Activated CD8-positive, alpha-beta T cell treated with anti-CD3 and anti-CD28 coated beads, Interleukin-2, amount 10 ng/mL, durations not matched to agents 7 days and 5 days (primary cell): ENCODE measurements at regions not wholly inside any gene's neighbourhood (a gene's known extent, or its start where the extent isn't known, plus 50 kb on each side); places are given as distances from the start of the nearest gene placed in this dataset.

Source experiments
- ATAC-seq: fragments of 150-1000 bp; cut with Tn5 transposase; one replicate; pipeline ENCODE4 v1.10.0; 2021; ENCODE audit warnings: moderate library complexity
- CTCF ChIA-PET: fragments of 350-600 bp; sonication (Branson Sonifier 250); formaldehyde crosslinking; loops from one replicate; lab custom pipeline; 2021; ENCODE audit warnings: antibody characterized with exemption; lab: Charles Lee
- POLR2A ChIA-PET: fragments of 350-600 bp; sonication (Branson Sonifier 250); formaldehyde crosslinking; loops from one replicate; lab custom pipeline; 2021; ENCODE audit warnings: antibody characterized with exemption; lab: Charles Lee
- DNase-seq: peaks from one replicate; pipeline ENCODE4 v3.0.0-alpha.2; 2020
- H3K27ac Mint-ChIP-seq: one replicate; pipeline ENCODE4 v1.8.0; 2021; ENCODE audit warnings: mild to moderate bottlenecking, mixed read lengths
- H3K27me3 Mint-ChIP-seq: one replicate; pipeline ENCODE4 v1.8.0; 2021; ENCODE audit warnings: low read depth, mixed read lengths
- H3K36me3 Mint-ChIP-seq: one replicate; pipeline ENCODE4 v1.8.0; 2021; ENCODE audit warnings: low read depth, mixed read lengths
- H3K4me1 Mint-ChIP-seq: one replicate; pipeline ENCODE4 v1.8.0; 2021; ENCODE audit warnings: low read depth, mixed read lengths
- H3K4me3 Mint-ChIP-seq: one replicate; pipeline ENCODE4 v1.8.0; 2021; ENCODE audit warnings: mild to moderate bottlenecking, mixed read lengths
- H3K9me3 Mint-ChIP-seq: one replicate; pipeline ENCODE4 v1.8.0; 2022; ENCODE audit warnings: mixed read lengths; ENCODE audit not compliant: insufficient read depth

DNA sequence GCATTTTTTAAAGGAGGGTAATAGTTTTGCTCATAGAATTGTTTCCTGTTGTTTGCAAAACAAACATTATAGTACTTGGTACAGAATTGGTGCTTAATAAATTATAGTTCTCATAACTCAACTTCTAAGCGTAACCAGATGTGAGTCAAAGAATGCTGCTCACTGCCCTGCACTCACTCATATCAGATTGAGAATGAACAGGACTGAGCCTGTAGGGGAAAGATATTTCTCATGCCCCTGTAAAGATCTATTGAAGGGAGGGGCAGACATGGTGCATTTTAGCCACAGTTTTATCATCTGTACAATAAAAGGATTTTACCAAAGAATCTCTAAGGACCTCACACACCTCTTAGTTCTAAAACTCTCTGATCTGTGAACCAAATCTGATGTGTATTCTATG lies 358.5 kb downstream of the SEC16B start:
- Mint-ChIP-seq H3K9me3 (no peaks in the 10 kb centered on the region), H3K4me3 (no peak overlapping the region), H3K27ac (no peak overlapping the region), H3K27me3 (no peaks in the 10 kb centered on the region), H3K4me1 (no peaks in the 10 kb centered on the region), H3K36me3 (no peaks in the 10 kb centered on the region)
- DNase-seq (no peak), ATAC-seq (no peak)
- ChIA-PET CTCF (no interaction called here), POLR2A (no interaction called here)

DNA sequence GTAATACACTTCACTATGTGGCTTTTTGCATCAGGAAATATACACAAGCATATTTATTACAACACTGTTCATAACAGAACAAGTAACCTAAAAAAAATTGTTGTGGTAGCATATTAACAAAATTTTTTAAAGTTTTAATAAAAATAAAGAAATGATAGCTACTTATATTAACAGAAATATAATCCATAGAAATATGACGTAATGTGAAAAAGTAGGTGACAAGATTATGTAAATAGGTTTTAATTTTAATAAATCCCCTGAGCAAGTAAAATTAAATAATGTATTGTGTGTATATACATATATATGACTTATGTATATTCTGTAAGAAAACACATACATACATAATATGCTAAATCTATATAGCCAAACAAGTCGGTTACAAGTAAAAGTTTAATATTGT lies 359.9 kb downstream of the SEC16B start:
- no peaks in the 10 kb centered on the region for H3K4me1 Mint-ChIP-seq
- CTCF ChIA-PET: no interaction called here
- POLR2A ChIA-PET: no interaction called here
- H3K4me3 Mint-ChIP-seq: no peak overlapping the region
- no peak overlapping the region for H3K27ac Mint-ChIP-seq
- no peaks in the 10 kb centered on the region for H3K27me3 Mint-ChIP-seq
- DNase-seq (no peak), ATAC-seq (no peak)
- H3K36me3 Mint-ChIP-seq: no peaks in the 10 kb centered on the region
- no peaks in the 10 kb centered on the region for H3K9me3 Mint-ChIP-seq

DNA sequence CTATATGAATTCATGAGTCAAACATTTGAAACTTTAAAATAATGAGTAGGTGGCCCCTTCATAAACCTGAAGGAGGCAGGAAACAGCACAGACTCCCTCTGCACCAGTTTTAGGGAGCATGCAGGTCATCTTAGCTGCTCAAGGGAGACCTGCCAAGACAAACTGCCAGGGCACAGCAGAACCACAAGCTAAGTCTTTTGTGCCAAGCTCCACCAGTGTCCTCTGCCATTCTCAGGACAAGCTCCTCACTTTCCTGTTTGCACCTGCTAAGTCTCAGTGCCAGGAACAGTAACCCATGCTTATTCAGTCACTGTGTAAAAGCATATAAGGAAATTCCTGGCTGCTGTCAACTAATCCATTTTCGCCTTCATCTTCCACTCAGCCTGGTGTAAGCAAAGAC lies 368.9 kb downstream of the SEC16B start:
- ChIA-PET CTCF (no interaction called here), POLR2A (no interaction called here)
- no peak for ATAC-seq
- no peak for DNase-seq
- H3K36me3 Mint-ChIP-seq: no peaks in the 10 kb centered on the region
- H3K9me3 Mint-ChIP-seq: peaks cover 7% of the 10 kb centered on the region
- no peaks in the 10 kb centered on the region for H3K4me1 Mint-ChIP-seq
- no peak overlapping the region for H3K27ac Mint-ChIP-seq
- no peaks in the 10 kb centered on the region for H3K27me3 Mint-ChIP-seq
- no peak overlapping the region for H3K4me3 Mint-ChIP-seq

DNA sequence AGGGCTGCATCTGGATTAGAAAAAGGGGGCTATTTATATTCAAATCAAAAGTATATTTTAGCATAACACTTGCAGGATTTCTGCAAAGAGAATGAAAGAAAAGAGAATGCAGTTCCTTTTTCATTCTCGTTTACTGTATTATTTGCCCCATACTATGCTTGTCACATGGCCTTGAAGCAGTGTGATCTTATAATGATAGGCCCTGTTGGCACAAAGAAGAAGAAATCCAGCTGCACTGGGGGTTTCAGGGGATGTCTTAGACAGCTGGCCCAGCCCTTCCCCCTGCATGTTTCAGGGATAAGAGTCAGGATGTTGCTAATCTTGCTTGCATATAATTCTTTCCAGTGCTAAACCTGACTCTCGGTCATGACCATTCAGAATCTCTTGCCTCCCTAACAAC lies 369.5 kb downstream of the SEC16B start:
- Mint-ChIP-seq H3K36me3 (no peaks in the 10 kb centered on the region), H3K27ac (no peak overlapping the region), H3K4me3 (no peak overlapping the region), H3K4me1 (no peaks in the 10 kb centered on the region), H3K27me3 (no peaks in the 10 kb centered on the region), H3K9me3 (peaks cover 7% of the 10 kb centered on the region)
- ATAC-seq (no peak), DNase-seq (no peak)
- ChIA-PET POLR2A (no interaction called here), CTCF (no interaction called here)

DNA sequence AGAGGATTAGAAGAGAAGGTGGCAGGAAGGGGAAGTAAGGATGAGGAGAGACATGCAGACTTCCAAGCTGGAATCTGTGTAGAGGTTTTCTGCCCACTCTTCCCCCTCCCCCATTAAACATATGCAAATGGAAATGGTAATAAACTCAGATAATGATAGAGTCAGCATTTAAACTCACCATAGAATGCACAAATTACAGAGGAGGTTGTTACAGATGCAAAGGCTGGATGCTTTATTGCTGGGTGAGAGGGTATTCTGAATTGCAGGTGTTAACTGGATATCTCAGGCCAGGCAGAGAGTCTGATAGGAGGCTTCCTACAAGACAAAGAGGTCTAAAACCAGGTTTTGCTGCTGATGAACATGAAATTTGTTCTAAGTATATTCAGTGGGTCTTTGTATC lies 372.5 kb downstream of the SEC16B start:
- Mint-ChIP-seq H3K36me3 (no peaks in the 10 kb centered on the region), H3K4me3 (no peak overlapping the region), H3K4me1 (no peaks in the 10 kb centered on the region), H3K27ac (no peak overlapping the region), H3K9me3 (no peaks in the 10 kb centered on the region), H3K27me3 (no peaks in the 10 kb centered on the region)
- CTCF ChIA-PET: no interaction called here
- DNase-seq (no peak), ATAC-seq (no peak)
- POLR2A ChIA-PET: no interaction called here

DNA sequence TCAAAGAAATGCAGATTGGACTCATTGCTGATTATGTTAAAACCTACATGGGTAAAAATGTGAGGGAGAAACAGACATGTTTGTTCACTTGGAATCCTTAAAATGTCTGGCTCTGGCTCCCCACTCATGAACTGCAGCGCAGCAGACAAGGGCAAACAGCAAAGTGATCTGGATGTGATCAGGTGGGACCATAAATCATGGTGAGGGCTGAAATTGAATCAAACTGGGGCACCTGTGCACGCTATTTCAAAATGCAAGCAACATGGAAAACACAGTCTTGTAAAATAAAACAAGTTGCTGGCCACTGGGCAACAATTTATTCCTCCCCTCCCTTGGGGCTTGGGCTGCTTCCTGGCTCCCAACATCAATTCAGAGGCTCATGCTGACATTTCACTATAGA lies 373.4 kb downstream of the SEC16B start:
- no peaks in the 10 kb centered on the region for H3K9me3 Mint-ChIP-seq
- POLR2A ChIA-PET: no interaction called here
- CTCF ChIA-PET: no interaction called here

DNA sequence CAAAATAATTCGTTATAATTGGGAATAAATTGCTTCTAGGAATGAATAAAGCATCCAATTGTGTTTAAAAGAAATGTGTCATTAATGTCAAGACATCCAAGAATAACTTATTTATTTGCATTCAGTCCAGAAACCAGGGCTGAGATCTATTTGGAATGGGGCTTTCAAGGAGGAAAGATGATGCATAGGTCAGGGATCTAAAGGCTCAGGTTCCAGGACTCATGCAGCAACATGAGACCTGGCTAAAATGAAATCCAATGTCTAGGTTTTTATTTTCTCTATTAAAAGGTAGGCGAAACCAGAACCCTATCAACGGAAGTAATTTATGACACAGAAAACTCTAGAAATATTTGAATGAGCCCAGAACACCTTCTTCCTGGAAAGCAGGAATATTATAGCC lies 376.8 kb downstream of the SEC16B start:
- ATAC-seq: no peak
- H3K4me1 Mint-ChIP-seq: no peaks in the 10 kb centered on the region
- POLR2A ChIA-PET: no interaction called here
- no peaks in the 10 kb centered on the region for H3K27me3 Mint-ChIP-seq
- H3K4me3 Mint-ChIP-seq: no peak overlapping the region
- H3K9me3 Mint-ChIP-seq: no peaks in the 10 kb centered on the region
- H3K27ac Mint-ChIP-seq: no peak overlapping the region
- no peaks in the 10 kb centered on the region for H3K36me3 Mint-ChIP-seq
- CTCF ChIA-PET: no interaction called here
- DNase-seq: no peak

More for the DNA sequence above, 373.4 kb downstream of the SEC16B start:
- DNase-seq (no peak), ATAC-seq (no peak)
- Mint-ChIP-seq H3K4me1 (no peaks in the 10 kb centered on the region), H3K36me3 (no peaks in the 10 kb centered on the region), H3K4me3 (no peak overlapping the region), H3K27me3 (no peaks in the 10 kb centered on the region), H3K27ac (no peak overlapping the region)

DNA sequence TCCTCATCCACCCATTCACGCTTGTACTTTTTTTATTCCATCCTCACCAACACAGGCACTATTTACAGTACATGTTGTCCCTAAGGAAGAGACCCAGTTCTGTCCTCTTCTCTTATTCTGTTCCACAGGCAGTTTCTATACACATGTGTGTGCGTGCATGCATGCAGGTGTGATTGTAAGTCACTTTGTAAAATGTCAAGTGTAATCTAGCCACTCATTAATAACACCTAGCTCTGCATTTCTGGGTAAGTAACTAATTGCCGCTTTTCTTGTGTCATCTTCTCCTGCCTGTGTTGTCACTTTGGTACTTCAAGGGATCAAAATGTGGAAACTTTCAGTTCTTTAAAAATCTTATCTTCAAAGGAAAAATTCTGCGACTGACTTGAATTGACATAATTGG lies 377.2 kb downstream of the SEC16B start:
- Mint-ChIP-seq H3K4me3 (no peak overlapping the region), H3K27ac (no peak overlapping the region), H3K9me3 (no peaks in the 10 kb centered on the region), H3K4me1 (no peaks in the 10 kb centered on the region), H3K27me3 (no peaks in the 10 kb centered on the region), H3K36me3 (no peaks in the 10 kb centered on the region)
- ChIA-PET CTCF (no interaction called here), POLR2A (no interaction called here)
- DNase-seq: no peak
- ATAC-seq: no peak

DNA sequence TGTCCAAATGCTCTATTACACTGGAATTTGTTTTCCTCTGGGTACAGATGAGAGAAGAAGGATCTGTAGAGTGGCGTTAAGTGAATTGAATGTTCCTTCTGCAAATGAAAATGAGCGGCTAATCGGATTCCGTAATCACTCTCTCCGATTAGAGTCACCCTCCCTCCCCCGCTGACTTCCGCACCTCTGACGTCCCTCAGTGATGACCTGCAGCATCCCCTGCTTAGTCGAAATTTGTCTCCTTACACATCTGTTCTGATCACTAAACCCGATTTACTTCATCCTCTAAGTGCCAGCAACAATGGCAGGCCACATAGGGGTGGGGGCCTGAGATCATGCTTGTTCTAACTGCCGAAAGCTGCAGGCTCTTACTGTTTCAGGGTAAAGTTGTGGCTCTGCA lies 378.7 kb downstream of the SEC16B start:
- no peak for DNase-seq
- H3K9me3 Mint-ChIP-seq: no peaks in the 10 kb centered on the region
- H3K27ac Mint-ChIP-seq: no peak overlapping the region
- H3K27me3 Mint-ChIP-seq: no peaks in the 10 kb centered on the region
- no peak for ATAC-seq
- CTCF ChIA-PET: no interaction called here
- no peaks in the 10 kb centered on the region for H3K36me3 Mint-ChIP-seq
- POLR2A ChIA-PET: no interaction called here
- H3K4me3 Mint-ChIP-seq: no peak overlapping the region
- no peaks in the 10 kb centered on the region for H3K4me1 Mint-ChIP-seq

DNA sequence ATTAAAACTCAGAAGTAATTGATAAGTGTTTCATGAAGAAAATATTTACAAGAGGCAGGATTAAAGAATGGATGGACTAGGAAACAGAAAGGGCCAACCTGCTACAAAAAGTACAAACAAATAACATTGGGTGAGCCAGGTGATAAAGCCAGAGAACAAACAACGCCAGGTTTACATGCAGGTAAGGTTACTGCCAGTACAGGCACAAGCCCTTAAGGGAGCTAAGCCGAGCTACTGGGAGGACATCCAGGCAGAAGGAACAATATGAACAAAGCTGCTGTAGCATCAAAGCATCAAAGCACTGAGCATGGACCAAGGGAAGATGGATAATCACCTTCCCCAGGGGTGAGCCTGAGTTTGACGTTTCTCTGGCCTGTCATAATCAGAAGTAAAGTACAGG lies 380.7 kb downstream of the SEC16B start:
- no peaks in the 10 kb centered on the region for H3K4me1 Mint-ChIP-seq
- POLR2A ChIA-PET: no interaction called here
- H3K9me3 Mint-ChIP-seq: no peaks in the 10 kb centered on the region
- no peak overlapping the region for H3K4me3 Mint-ChIP-seq
- ATAC-seq (no peak), DNase-seq (no peak)
- H3K27ac Mint-ChIP-seq: no peak overlapping the region
- H3K27me3 Mint-ChIP-seq: no peaks in the 10 kb centered on the region
- CTCF ChIA-PET: no interaction called here
- H3K36me3 Mint-ChIP-seq: no peaks in the 10 kb centered on the region

DNA sequence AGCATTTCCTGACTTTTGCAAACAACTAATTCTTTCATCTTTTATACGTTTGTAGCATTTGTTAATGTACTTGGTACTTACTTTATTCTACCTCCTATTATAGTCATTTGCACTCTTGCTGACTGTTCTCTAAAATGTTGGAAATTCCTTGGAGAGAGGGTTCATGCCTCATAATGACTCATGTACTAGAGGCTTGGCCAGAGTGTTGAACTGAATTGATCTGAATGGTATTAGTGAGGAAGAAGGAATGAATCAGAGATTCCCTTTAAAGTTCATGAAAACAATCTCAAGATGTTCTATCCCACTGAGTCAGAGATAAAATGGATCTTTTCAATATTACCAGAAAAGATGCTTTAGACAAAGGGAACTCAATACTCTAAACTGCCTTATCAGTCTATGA lies 383.4 kb downstream of the SEC16B start:
- DNase-seq (no peak), ATAC-seq (no peak)
- Mint-ChIP-seq H3K36me3 (no peaks in the 10 kb centered on the region), H3K4me1 (no peaks in the 10 kb centered on the region), H3K9me3 (no peaks in the 10 kb centered on the region), H3K27me3 (no peaks in the 10 kb centered on the region), H3K27ac (no peak overlapping the region), H3K4me3 (no peak overlapping the region)
- ChIA-PET CTCF (no interaction called here), POLR2A (no interaction called here)

DNA sequence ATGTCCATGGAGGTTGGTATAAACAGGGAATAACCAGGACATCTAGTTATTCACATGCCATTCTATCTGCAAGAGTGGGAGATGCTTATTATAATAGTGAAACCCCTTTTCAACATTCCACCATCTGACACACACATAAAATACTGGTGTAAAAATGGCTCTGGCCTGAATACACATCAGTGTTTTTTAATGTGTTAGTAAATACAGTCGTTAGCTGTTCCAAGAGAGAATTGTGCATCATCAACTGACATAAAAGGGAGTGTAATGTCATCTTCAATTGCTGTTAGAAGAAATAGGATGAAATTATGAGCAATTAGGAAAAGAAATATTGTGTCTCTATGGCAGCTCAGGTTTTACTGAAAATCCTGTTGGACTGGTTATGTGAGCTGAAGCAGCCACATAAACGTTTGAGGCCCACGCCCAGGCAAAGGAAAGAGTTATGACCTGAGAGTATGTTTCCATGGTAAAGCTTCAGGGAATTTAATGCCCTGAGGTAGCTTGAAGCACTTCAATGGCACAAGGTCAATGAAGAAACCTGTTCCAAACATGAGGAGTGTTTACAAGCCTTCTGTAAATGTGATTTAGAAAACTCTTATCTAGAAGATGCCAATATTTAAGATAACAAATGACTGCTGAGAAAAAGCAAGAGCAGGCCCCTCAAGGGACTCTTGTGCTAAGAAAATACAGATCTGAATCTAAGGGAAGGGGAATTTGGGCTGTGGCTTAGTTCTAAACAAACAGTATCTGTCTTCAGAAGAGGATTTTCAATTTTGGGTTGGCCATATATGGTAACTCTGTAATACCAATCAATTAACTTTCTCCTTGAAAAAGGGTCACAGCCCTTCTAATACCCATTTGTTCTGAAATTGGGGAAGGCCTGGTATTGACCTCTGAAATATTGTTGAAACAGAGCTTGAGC lies 384.3 kb downstream of the SEC16B start:
- ChIA-PET CTCF (no interaction called here), POLR2A (no interaction called here)
- H3K36me3 Mint-ChIP-seq: no peaks in the 10 kb centered on the region
- no peaks in the 10 kb centered on the region for H3K4me1 Mint-ChIP-seq
- no peaks in the 10 kb centered on the region for H3K27me3 Mint-ChIP-seq
- no peak overlapping the region for H3K27ac Mint-ChIP-seq
- ATAC-seq (no peak), DNase-seq (no peak)
- no peak overlapping the region for H3K4me3 Mint-ChIP-seq
- no peaks in the 10 kb centered on the region for H3K9me3 Mint-ChIP-seq

DNA sequence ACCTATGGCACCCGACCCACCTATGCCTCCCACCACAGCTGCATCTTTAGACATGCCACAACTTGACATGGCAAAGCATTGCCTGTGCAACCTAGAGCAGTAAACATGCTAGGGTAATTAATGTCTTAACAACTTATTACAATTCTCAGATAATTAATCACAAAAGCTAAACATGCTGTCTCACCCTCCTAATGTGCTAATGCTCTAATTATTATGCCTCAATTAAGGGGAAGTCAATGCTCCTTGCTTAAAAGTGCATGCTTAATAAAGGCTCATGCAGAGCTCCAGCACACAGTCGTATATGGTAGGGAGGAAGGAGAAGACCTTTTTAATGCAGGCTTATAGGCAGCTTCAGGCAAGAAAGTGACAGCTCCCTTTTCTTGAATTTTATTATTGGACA lies 396.0 kb downstream of the SEC16B start:
- POLR2A ChIA-PET: no interaction called here
- ATAC-seq (no peak), DNase-seq (no peak)
- H3K27me3 Mint-ChIP-seq: no peaks in the 10 kb centered on the region
- no peak overlapping the region for H3K4me3 Mint-ChIP-seq
- no peaks in the 10 kb centered on the region for H3K9me3 Mint-ChIP-seq
- CTCF ChIA-PET: no interaction called here
- no peaks in the 10 kb centered on the region for H3K36me3 Mint-ChIP-seq
- H3K4me1 Mint-ChIP-seq: no peaks in the 10 kb centered on the region
- no peak overlapping the region for H3K27ac Mint-ChIP-seq
